Fibroblast of mammary gland (primary cell): ENCODE measurements at regions not wholly inside any gene's neighbourhood (a gene's known extent, or its start where the extent isn't known, plus 50 kb on each side); places are given as distances from the start of the nearest gene placed in this dataset.
"Not testable (repeated sequence)": the region's sequence is repeated elsewhere in the genome, so short reads cannot be mapped to it uniquely, and the experiment has no call there.

ENCODE experiments used
- DNase-seq: peaks from one replicate; pipeline ENCODE4 v3.0.0-alpha.2; 2010; ENCODE audit warnings: low read depth
- H3K4me3 ChIP-seq: 2 replicates; pipeline ENCODE4 v1.5.1; 2011; ENCODE audit warnings: low read depth, mild to moderate bottlenecking, low read length, moderate library complexity; ENCODE audit not compliant: control insufficient read depth
- CTCF ChIP-seq: conservative IDR thresholded peaks from 2 replicates; pipeline ENCODE4 v1.5.1; 2011; ENCODE audit warnings: low read depth, low read length, inconsistent platforms; ENCODE audit not compliant: control insufficient read depth, insufficient read depth

- H3K4me3 ChIP-seq = no peak overlapping the region
- DNase-seq = no peak
- no peak for TF ChIP-seq CTCF
Observed at GRCh38 chr3:137866001-137866400, 101.9 kb downstream of the SOX14 start.

DNA sequence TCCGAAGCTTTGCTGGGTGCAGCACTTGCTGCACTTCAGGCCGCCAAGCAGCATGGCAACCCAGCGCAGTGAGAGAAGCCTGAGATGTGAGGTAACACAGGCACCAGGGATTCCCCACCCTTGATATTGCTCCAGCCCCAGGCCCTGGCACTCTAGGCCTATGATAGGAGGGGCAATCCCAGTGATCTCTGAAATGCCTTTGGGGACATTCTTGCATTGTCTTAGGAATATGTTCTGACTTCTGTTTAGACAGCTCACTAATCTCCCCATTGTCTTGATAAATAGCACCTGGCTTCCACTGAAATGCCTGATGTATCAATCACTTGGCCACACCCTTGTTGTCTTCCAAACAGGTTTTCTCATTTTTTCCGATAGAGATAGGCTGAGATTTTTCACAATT lies 102.8 kb downstream of the SOX14 start:
- no peak for TF ChIP-seq CTCF

DNA sequence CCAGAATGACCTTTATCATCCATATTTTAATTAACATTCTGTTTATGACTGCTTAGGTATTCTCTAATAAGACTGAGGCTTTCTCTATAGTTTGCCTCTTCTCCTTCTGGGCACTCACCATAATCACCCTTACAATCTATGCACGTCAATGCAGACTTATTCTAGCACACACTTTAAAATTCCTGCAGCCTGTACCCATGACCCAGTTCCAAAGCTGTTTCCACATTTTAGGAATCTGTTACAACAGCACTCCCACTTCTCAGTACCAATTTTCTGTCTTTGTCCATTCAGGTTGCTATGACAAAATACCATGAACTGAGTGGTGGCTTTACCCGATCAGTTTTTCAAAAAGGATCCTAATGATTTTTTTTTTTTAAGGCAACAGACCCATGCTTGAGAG lies 103.5 kb downstream of the SOX14 start:
- no peak for TF ChIP-seq CTCF
- no peak overlapping the region for H3K4me3 ChIP-seq
- no peak for DNase-seq

More for the DNA sequence above, 102.8 kb downstream of the SOX14 start:
- H3K4me3 ChIP-seq = no peak overlapping the region
- DNase-seq = no peak

GRCh38 chr3:137869022-137869421 lies 104.9 kb downstream of the SOX14 start:
- no peak for DNase-seq
- H3K4me3 ChIP-seq = no peak overlapping the region
- no peak for TF ChIP-seq CTCF

- H3K4me3 ChIP-seq, DNase-seq: not testable (repeated sequence)
Observed at GRCh38 chr3:137872589-137872988, 108.5 kb downstream of the SOX14 start.

DNA sequence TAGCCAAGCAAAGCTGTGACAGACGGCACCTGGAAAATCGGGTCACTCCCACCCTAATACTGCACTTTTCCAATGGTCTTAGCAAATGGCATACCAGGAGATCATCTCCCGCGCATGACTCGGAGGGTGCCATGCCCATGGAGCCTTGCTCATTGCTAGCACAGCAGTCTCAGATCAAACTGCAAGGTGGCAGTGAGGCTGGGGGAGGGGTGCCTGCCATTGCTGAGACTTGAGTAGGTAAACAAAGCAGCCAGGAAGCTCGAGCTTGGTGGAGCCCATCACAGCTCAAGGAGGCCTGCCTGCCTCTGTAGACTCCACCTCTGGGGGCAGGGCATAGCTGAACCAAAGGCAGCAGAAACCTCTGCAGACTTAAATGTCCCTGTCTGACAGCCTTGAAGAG lies 113.1 kb upstream of the CLDN18 start:
- H3K4me3 ChIP-seq, DNase-seq: not testable (repeated sequence)

DNA sequence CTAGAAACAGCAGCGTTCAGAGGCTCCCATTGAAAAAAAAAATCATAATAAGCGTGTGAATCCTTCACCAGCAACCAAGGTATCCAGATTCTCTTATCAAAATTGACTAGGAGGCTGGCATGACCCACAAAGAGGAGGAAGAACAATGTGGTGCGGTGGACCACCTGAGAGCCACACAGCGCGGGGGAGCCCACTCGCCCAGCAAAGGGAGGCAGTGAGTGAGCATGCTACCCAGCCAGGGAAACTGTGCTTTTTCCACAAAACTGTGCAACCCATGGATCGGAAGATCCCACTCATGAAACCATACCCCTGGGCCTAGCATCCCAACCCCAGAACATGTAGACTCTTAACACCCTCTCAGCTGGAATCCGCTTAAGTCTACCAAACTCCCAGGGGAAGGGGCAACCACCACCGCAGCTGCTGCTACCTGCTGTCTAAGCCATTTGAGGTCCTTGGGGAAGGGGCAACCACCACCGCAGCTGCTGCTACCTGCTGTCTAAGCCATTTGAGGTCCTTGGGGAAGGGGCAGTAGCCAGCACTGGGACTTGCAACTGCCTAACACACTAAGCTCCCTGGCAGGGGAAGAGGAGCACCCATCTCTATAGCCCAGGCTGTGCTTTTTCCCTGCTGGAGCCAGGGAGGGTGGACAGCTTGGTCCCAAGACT lies 102.8 kb upstream of the CLDN18 start:
- TF ChIP-seq CTCF = no peak
- DNase-seq = no peak
- no peak overlapping the region for H3K4me3 ChIP-seq

DNA sequence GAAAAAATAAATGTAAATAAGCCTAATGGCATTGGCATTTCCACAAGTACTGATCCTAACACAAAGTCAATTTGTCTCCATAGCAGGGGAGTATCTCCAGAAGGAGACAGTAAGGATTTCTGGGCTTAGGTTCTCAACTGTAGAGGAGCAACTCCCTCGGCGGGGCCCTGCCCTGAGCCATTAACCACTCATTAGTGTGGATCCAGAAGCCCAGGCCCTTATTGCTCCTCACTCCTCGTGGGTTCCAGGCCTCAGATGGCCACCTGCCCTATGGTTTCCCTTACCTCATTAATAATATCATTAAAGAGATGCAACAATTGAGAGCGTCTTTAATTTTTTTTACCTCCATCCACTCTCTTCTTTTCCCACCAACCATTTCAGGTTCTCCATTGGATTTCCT lies 85.3 kb upstream of the CLDN18 start:
- DNase-seq = no peak
- H3K4me3 ChIP-seq = no peak overlapping the region
- no peak for TF ChIP-seq CTCF
